ENCODE measurements at regions not wholly inside any gene's neighbourhood (a gene's known extent, or its start where the extent isn't known, plus 50 kb on each side); places are given as distances from the start of the nearest gene placed in this dataset.

- no peak for DNase-seq
These were observed 271.4 kb downstream of the FOXD2 start for GRCh38 chr1:47709019-47709871.

- DNase-seq = no peak
These were observed 272.0 kb downstream of the FOXD2 start for GRCh38 chr1:47709872-47710231.

DNA sequence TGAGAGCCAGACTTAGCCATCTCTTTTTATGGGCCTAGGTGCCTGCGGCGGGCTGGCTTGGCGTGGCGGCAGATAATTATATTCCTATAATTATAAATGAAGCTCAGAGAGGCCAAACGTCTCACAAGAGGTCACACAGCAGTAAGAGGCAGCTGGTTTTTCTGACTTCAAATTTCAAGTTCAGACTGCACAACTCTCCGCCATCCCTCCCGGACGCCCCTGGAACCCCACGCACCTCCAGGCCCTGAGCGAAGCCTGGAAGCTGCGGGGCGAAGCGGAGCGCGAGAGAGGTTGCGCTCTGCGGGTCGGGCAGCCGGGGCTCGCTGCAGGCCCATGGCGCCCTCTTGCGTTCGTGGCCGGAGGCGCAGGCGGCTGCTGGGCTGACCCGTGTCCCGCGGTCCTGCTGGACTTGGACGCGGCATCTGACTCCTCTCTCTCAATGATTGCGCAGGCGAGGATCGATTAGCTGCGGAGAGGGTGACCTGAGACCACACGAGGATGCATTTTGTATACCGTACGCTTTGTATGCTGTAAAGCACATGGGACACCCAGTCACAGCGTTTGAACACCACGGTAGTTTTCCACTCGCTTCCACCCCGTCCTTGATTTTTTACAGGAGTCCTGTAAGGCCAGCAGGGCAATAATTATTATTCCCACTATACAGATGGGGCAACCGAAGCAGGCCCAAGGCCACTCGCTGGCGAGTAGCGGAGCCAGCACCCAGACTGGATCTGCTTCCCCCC, 272.7 kb downstream of the FOXD2 start:
- DNase-seq = no peak
